ENCODE measurements at regions not wholly inside any gene's neighbourhood (a gene's known extent, or its start where the extent isn't known, plus 50 kb on each side); places are given as distances from the start of the nearest gene placed in this dataset.

- DNase-seq: no peak
Measured at GRCh38 chr3:98978068-98978811, 76.7 kb upstream of the DCBLD2 start.

DNA sequence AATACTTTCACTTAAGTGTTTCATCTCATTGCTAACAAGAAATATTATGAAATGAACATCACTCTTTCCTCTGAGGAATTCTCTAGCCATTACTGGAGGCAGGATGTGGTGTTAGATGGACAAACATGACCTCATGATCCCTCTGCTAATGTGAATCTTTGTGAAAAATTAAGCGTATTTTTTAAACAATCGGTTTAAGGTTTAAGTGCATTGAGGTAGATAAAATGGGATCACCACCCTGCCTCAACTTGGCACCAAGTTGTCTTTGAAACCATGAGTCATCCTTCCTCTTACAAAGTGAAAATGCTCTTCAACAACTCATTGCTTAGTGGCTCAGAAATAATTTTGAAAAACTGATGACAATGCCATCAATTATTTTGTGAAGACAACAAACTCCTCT is 76.0 kb upstream of the DCBLD2 start:
- DNase-seq: no peak

- DNase-seq: no peak
Measured at GRCh38 chr3:98974442-98974841, 72.9 kb upstream of the DCBLD2 start.

DNA sequence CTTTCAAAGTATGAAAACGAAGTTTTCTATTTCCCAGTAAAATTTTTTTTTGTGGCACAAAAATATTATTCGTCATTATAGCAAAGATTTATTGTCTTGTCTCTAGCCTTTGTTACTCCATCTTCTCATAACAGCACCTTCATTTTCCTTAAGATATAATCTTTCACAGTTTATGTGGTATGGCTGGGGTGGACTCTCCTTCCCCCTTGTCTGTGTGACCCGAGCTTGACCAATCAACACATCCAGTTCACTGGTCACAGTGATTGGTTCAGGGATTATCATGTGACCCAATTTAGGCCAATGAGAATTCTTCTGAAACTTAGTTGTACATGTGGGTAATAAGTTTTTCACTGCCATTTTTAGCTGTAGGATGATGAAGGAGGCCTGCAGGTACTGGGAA is 71.2 kb upstream of the DCBLD2 start:
- no peak for DNase-seq

DNA sequence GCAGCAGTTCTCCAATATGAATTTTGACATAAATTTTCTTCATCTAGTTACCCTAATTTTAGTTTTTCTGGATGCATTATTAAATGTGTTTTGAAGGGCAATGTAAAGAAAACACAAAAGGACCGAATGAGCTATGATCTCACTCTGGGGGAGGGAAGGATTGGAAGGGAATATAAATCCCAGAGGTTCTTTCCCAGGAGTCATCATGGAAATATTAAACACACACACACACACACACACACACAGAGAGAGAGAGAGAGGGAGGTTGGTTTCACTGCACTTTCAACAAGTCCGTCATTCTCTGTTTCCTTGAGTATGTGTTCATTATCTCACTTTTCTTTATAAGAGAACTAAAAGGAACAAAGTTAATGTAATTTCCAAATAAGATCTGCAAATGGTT is 70.7 kb upstream of the DCBLD2 start:
- no peak for DNase-seq

GRCh38 chr3:98971169-98971681 is 69.7 kb upstream of the DCBLD2 start:
- no peak for DNase-seq

- DNase-seq: no peak
Measured at GRCh38 chr3:98969295-98969694, 67.8 kb upstream of the DCBLD2 start.

DNA sequence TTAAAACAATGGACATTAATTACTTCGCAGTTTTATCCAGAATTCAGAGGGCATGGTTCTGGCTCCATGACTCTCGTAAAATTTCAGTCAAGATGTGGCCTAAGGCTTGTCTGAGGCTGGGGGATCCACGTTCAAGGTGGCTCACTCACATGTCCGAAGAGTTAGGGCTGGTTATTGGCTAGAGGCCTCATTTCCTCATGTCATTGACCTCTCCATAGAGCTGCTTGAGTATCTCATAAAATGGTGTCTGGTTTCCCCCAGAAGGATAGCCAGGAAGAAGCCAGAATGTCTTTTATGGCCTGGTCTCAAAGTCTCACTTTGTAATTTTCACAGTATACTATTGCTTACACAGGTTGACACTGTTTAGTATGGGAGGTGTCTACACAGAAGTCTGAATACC is 67.3 kb upstream of the DCBLD2 start:
- DNase-seq: no peak

- no peak for DNase-seq
Measured at GRCh38 chr3:98968347-98968746, 66.9 kb upstream of the DCBLD2 start.

DNA sequence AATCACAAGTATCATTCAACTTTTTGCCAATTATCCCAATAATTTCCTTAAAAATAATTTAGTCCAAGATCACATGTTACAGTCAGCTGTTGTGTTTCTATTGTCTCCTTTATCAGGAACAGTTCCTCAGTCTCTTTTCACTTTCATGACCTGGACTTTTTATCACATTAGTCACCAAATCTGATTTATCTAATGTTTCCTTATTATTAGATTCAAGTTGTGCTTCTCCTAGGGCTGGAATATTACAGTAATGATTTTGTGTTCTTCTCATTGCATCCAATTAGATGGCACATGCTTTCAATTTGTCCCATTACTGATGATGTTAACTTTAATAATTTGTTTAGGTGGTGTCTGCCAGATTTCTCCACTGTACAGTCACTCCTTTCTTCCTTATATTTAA is 66.3 kb upstream of the DCBLD2 start:
- DNase-seq: no peak

GRCh38 chr3:98966862-98967546 is 65.5 kb upstream of the DCBLD2 start:
- no peak for DNase-seq

DNA sequence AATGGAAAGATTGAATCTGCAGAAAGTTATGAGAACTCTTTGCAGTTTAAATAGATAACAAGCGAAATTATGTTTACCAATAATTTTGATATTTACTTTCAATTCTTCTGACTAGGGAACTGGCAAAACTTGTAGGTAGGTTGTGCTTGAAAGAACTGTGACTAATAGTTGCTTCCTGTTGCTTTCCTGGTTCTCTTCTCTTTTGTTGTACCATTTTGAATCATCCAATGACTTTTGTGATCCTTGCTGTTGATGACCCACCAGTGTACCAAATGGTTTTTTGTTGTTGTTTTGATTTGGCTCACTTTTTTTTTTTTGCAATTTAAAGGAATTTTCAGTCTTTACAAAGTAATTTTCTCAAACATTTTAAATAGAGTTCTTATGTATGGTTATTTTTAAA is 64.9 kb upstream of the DCBLD2 start:
- DNase-seq: no peak

- no peak for DNase-seq
Measured at GRCh38 chr3:98964784-98965183, 63.3 kb upstream of the DCBLD2 start.

DNA sequence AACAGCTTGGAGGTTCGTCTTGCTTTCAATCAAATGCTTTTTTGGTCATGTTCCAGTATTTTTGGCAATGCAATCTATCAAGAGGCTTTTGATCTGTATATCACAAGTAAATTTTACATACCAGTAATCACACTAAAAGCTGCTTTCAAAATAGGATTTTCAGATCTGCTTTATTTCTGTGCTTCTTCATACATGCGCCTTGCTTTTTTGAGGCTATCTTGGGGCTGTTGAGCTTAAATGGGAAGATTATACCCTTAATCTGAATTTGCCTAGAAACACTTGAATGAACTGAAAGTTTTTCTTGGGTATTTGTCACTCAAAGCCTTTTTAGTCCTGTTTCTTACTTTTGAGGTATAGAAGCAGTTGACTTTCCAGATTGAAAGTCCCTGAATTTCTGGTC is 62.1 kb upstream of the DCBLD2 start:
- no peak for DNase-seq

DNA sequence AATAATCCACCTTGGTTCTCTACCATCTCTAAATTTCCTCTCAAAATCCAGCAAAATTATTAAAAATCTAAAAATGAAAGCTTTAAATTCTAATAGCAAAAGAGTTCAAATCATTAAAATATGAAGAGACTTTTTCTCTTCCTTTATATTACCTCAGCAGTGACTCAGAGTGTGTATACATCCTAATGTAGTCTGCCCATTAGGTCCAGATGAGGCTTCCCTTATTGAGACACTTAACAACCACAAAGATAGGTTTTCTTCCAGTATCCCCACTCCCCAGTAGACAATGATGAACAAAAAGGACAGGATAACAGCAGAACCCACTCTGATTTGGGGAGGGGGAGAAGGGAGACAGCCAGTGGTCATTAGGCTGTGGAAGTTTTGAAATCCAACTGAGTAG is 61.5 kb upstream of the DCBLD2 start:
- DNase-seq: no peak

DNA sequence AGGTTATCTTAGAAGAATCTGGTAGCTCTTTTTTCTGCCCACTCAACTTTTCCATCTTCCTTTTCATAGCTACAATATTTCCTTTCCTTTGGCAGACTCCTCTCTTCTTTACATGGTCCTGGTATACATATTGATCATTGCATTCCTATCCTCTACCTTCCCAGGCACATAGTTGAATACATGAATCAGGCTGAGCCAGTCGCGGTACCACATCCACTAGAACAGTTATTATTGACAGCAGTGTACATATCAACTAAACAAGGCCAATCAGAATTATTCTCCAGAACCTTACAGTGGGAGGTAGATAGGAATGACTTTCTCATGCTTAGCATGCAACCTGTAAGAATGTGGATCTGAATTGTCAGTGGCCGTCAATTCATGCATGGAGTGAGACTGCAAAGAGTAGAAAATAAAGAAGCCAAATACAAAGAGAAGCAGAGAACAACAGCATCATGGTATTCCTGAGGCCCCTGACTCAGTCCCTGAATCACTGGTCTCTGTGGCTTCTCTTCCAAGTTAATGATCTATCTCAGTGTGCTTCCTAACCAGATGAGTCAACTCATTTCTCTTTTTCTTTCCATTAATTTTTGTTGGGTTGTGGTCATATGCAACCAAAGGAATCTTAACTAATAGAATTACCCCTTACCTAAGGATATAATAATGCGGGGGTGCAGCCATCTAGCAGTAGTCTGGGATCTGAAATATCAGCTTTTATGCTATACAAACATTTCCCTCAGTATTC is 60.9 kb upstream of the DCBLD2 start:
- no peak for DNase-seq

DNA sequence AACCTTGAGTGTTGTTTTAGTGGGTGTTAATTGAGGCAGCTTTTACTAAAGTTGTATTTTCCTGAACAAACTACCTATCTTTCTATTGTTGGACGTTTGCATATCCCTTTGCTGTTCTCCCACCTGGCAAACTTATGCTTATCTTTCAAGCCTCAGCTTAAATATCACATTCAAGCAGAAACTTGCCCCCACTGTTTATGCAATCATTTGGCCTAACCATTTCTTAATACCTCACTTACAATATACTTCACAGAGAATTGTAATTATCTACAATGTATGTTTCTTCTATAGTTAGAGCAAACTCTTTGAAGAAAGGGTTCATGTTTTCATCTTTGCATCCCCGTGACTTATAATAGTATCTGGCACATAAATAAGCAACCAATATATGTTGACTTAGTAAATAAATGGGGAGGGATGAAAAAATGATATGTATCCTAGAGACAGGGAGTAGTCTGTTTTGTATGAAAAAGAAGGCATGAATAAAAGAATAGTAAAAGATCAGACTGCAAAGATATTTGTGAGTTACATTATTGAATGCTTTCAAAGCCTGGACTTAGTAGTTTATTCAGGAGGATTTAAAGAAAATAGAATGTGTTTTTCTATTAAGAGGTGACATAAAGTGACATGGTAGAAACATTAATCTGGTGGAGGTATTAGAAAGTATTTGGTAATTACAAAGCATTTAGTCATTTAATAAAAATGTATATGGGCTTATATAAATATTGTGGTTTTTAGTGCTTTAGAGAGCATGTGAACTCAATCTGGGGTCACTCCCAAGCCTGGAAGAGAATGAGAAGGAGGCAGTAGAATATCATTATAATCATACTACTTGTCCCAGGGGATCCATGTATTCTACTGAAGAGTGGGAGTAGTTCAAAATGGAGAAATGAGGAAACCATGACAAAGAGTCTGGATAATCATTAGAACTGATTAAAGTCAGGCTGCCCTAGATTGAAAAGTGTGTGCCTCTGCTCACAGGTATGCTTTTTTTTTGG is 60.0 kb upstream of the DCBLD2 start:
- no peak for DNase-seq

- DNase-seq: no peak
Measured at GRCh38 chr3:98957681-98958080, 56.2 kb upstream of the DCBLD2 start.

DNA sequence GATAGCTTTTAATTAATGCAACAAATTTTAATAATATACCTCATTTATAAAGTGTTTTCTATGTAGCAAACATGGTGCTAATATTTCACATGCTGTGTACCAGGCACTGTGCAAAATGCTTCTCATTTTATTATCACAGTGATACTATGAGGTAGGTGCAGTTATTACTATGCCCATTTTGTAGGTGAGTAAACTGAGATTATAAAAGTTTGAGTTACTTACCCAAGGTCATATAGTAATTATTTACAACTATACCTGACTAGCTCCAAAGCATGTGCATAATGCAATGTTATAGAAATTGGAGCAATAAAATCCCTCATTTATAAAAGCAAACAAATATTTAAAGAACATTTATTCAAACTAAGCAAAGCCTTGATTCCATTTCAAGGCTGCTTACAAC is 54.5 kb upstream of the DCBLD2 start:
- no peak for DNase-seq

GRCh38 chr3:98954791-98955604 is 53.5 kb upstream of the DCBLD2 start:
- no peak for DNase-seq

- DNase-seq: no peak
Measured at GRCh38 chr3:98954242-98954641, 52.7 kb upstream of the DCBLD2 start.

DNA sequence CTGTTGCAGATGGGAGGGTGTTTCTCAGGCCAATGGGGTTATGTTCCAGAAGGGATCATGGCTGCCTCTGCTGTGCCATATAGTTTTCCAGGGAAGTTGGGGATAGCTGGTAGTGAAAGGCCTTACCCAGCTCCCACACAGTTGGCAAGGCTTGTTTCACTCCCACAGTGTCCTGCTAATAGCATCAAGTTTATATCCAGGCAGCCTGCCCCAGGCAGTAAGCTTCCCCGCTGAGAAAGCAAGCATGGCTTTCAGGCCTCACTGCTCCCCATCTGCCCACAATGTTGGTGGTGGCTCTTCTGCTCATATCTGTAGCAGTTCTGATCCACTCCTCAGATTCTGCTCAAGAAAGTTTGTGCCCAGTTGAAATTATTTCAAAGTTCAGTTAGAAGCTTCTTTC is 50.9 kb upstream of the DCBLD2 start:
- DNase-seq: no peak

Measured in bone marrow (tissue), 2 donors.